ENCODE measurements at regions not wholly inside any gene's neighbourhood (a gene's known extent, or its start where the extent isn't known, plus 50 kb on each side); places are given as distances from the start of the nearest gene placed in this dataset.

DNA sequence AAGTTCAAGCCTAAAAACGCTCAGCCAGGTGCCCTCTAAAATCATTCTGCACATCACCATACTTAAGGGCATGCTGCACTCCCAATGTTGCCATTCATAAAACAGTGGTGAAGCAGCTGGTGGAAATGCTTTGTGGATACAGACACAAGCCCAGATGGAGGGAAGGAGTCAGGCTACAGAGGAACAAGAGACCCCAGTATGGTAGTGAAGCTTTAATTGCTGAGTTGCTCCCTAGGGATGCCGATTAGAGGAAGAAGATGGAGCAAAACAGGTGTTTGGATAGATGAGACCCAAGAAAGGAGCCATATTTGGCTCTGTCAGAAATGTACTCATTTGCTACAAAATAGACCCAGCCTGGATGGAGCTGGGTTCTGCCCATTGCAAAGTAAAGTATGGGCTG is 230.5 kb downstream of the NSG2 start:
- TF ChIP-seq KDM5A (IDR thresholded peaks at IDR 0.05; ENCODE audit: low read length) (no peak), PHF8 (conservative IDR thresholded peaks at IDR 0.05; ENCODE audit: low read depth, low read length) (no peak), FOSL1 (IDR thresholded peaks at IDR 0.05; ENCODE audit: insufficient read depth, low read depth, low read length) (no peak), CEBPB (IDR thresholded peaks at IDR 0.05; ENCODE audit: low read depth, low read length) (no peak), SP1 (IDR thresholded peaks at IDR 0.05; ENCODE audit: low read depth, low read length) (no peak)
- Histone ChIP-seq H3K4me1 (replicated peaks in 1 of 4; ENCODE audit: control insufficient read depth in 3 of 4, insufficient read depth in 4 of 4, low read length in 3 of 4) (no peaks in the 10 kb centered on the region), H3K36me3 (ENCODE audit: control insufficient read depth in 2 of 4, insufficient read depth in 4 of 4, low read length in 3 of 4) (no peaks in the 10 kb centered on the region), H3K4me2 (ENCODE audit: insufficient read depth in 1 of 2, low read depth in 2 of 2, low read length in 2 of 2) (no peak overlapping the region), H3K4ac (replicated peaks; ENCODE audit: insufficient read length, low read depth, low read length) (no peak overlapping the region), H3K9me3 (ENCODE audit: insufficient read depth in 2 of 2, low read depth in 1 of 2, low read length in 1 of 2) (0 out of 4 replicates have a peak, but pooled peaks cover 0 to 3% of the 10 kb centered on the region in 2 experiments), H4K5ac (ENCODE audit: insufficient read length, low read depth, low read length) (no peak overlapping the region), H4K8ac (ENCODE audit: extremely low read depth, insufficient read depth, low read length) (no peak overlapping the region), H3K79me2 (ENCODE audit: control insufficient read depth in 1 of 2, insufficient read depth in 2 of 2, low read length in 2 of 2) (no peaks in the 10 kb centered on the region), H3K18ac (ENCODE audit: extremely low read depth, low read length) (no peak overlapping the region), H2BK15ac (ENCODE audit: low read length) (no peak overlapping the region), H3K27me3 (replicated peaks in 1 of 4; ENCODE audit: control insufficient read depth in 3 of 4, extremely low read depth in 1 of 4, insufficient read depth in 3 of 4, low read length in 3 of 4) (no peaks in the 10 kb centered on the region; a peak in 1 of 7 replicates), H2BK12ac (ENCODE audit: low read depth, low read length) (no peak overlapping the region), H2BK20ac (ENCODE audit: low read length) (no peak overlapping the region), H3K9ac (replicated peaks in 1 of 4; ENCODE audit: extremely low read depth in 1 of 4, low read depth in 3 of 4, low read length in 3 of 4) (no peak overlapping the region), H3K79me1 (ENCODE audit: low read depth, low read length) (no peaks in the 10 kb centered on the region), H3K23me2 (ENCODE audit: low read depth, low read length) (no peaks in the 10 kb centered on the region; the same call in 1 of the 2 replicates), H4K91ac (replicated peaks; ENCODE audit: insufficient read length, low read length) (no peak overlapping the region), H2BK5ac (ENCODE audit: low read depth, low read length) (no peak overlapping the region), H2AFZ (ENCODE audit: low read length) (no peak overlapping the region), H3K4me3 (ENCODE audit: extremely low read depth in 1 of 4, insufficient read depth in 2 of 4, low read depth in 3 of 4, low read length in 4 of 4) (no peak overlapping the region), H3K27ac (ENCODE audit: low read depth, low read length) (no peak overlapping the region), H4K20me1 (replicated peaks in 1 of 2; ENCODE audit: control insufficient read depth in 1 of 2, insufficient read depth in 2 of 2, low read length in 2 of 2) (no peaks in the 10 kb centered on the region), H3K56ac (replicated peaks; ENCODE audit: insufficient read length, low read depth, low read length) (no peak overlapping the region), H3K23ac (ENCODE audit: insufficient read length) (no peak overlapping the region), H3K14ac (ENCODE audit: insufficient read length) (no peak overlapping the region), H2AK5ac (ENCODE audit: low read depth, low read length) (no peak overlapping the region), H2BK120ac (replicated peaks; ENCODE audit: low read depth, low read length) (no peak overlapping the region)
- DNase-seq (ENCODE audit: low read depth in 1 of 2, low spot score in 2 of 2) (no peak), FAIRE-seq (no peak)
- POLR2A ChIA-PET (ENCODE audit: partially characterized antibody) = no interaction called here
- CTCF ChIA-PET (ENCODE audit: partially characterized antibody) = no interaction called here
- WGBS, 2 experiments (ENCODE audit: extremely low coverage in 1 of 2, insufficient coverage in 1 of 2, insufficient read length in 1 of 2, insufficient replicate concordance in 2 of 2, low coverage in 1 of 2, low lambda C conversion rate in 2 of 2, missing lambda C conversion rate in 1 of 2) = 83% methylated on average over 2 of the region's 2 CpGs; no CpG with 5 or more reads in 1 of the 2 experiments
